ENCODE measurements at regions not wholly inside any gene's neighbourhood (a gene's known extent, or its start where the extent isn't known, plus 50 kb on each side); places are given as distances from the start of the nearest gene placed in this dataset.
"Not testable (repeated sequence)": the region's sequence is repeated elsewhere in the genome, so short reads cannot be mapped to it uniquely, and the experiment has no call there.

GRCh38 chr5:56638061-56638621 is 177.2 kb upstream of the MAP3K1 start:
- DNase-seq (ENCODE audit: extremely low read depth in 1 of 11, low read depth in 9 of 11, low spot score in 4 of 11) = peak in 9 of 11 donors; percentile 51 to 84 (median 69)

GRCh38 chr5:56637321-56637920 is 177.9 kb upstream of the MAP3K1 start:
- peak in 1 of 11 donors; percentile 39 for DNase-seq (ENCODE audit: extremely low read depth in 1 of 11, low read depth in 9 of 11, low spot score in 4 of 11)

DNA sequence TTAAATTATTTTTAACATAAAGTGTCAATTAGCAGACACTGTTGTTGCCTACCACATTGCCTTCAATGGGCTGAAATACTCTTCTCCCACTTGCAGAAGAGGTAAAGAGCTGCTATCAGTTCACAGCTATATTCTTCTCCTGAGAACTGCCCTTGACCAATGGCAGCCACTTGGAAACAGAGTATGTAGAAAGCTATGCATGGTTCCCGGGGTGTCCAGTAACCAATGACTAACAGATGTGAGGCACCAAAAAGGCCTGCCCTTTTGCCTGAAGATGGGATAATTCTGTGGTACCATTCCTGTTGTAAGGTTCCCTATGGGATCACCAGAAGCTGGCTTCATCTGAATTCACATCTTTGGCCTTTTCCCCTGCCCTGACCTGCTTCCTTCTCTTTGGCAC is 181.4 kb upstream of the MAP3K1 start:
- DNase-seq (ENCODE audit: extremely low read depth in 1 of 11, low read depth in 9 of 11, low spot score in 4 of 11) = no peak

DNA sequence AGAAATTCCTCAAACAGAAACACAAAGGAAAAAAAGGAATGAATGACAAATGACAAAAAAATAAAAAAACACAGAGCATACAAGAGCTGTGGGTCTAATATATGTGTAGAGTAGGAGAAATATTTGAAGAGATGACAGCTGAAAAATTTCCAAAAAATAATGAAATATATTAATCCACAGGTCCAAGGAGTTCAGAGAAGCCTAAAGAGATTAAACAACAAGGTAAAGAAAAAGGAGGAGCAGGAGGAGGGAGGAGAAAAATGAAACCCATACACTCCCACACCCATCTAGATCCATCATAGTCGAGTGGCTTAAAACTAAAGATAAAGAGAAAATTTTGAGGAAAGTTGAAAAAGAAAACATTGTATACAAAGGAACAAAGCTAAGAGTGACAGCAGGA is 182.4 kb upstream of the MAP3K1 start:
- no peak for DNase-seq (ENCODE audit: extremely low read depth in 1 of 11, low read depth in 9 of 11, low spot score in 4 of 11)

DNA sequence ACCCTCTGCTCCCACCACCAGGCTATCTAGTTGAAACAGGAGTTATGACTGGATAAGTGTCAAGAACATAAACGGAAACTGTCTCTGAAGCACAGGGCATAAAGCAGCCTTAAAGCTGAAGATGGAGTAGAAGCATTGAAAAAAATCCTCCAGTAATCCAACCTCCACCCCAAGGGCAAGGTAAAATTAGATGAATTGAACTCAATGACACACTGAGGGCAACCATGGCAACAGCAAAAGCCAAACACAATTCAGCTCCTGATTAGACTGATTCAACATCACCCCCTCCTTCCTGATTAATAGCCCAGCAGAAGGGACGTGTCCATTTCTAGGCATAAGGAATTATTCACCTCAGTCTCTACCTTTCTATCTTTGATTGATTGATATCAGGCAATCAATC is 183.2 kb upstream of the MAP3K1 start:
- no peak for DNase-seq (ENCODE audit: extremely low read depth in 1 of 11, low read depth in 9 of 11, low spot score in 4 of 11)

DNA sequence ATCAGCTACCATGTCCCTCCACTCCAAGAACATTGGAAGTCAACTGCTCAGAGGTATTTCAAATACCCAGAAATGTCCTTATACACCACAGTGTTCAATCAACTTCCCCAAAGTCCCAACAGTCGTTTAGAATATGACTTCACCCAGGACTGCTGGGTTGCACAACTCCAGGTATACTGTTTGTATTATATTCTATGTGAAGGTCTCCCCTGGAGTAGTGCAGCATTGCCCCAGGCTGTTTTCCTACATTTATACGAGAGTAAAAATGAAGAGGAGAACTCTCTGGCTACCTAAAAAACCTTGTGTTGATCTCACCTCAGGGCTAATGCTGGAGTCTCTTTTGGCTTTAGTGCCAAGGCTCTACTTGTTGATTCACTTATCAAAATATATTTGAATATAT is 183.6 kb upstream of the MAP3K1 start:
- DNase-seq (ENCODE audit: extremely low read depth in 1 of 11, low read depth in 9 of 11, low spot score in 4 of 11) = no peak

DNA sequence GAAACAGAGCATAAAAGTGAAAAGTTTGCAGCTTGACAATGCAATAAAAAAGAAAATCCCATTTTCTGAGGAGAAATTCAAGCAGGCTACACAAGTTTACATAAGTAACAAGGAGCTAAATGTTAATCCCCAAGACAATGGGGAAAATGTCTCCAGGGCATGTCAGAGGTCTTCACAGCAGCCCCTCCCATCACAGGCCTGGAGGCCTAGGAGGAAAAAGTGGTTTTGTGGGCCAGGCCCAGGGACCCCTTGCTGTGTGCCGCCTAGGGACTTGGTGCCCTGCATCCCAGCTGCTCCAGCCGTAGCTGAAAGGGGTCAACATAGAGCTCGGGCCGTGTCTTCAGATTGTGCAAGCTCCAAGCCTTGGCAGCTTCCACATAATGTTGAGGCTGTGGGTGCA is 186.7 kb upstream of the MAP3K1 start:
- DNase-seq (ENCODE audit: extremely low read depth in 1 of 11, low read depth in 9 of 11, low spot score in 4 of 11) = not testable (repeated sequence)

- peak in 5 of 11 donors; percentile 44 to 71 (median 63) for DNase-seq (ENCODE audit: extremely low read depth in 1 of 11, low read depth in 9 of 11, low spot score in 4 of 11)
Observed at GRCh38 chr5:56625541-56625940, 189.8 kb upstream of the MAP3K1 start.

DNA sequence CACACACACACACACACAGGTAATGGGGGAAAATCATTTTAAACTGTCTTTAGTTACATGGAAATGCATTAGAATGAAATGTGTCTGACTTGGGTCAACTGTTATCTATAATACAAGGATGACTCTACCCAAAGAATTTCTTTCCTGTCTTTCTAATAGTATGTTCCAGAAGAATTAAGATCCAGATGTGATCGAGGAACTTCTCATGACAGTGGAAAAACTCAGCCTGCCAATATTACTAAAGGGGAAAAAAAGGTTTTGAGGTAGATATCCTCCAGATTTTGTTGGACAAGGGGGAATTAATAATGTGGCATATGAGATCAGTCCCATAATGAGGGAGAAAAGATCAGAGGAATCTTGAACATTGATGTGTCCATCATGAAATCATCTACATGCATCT is 190.6 kb upstream of the MAP3K1 start:
- no peak for DNase-seq (ENCODE audit: extremely low read depth in 1 of 11, low read depth in 9 of 11, low spot score in 4 of 11)

DNA sequence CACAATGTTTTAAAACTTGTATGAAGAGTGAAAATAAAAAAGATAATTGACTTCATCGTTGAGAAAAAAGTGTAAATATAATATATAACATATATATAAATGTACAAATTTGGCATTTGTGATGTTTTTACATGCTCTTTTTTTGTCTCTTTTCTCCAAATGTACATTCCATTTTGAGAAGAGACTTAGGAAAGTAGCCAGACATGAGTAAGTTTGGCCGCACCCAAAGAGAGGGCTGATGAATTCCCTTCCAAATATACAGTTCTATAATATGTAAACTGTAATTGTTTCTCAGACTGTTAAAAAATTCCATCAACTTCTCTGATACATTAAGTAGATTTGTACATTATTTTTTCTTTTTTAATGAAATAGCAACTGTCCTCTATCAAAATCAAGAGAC is 193.2 kb upstream of the MAP3K1 start:
- DNase-seq (ENCODE audit: extremely low read depth in 1 of 11, low read depth in 9 of 11, low spot score in 4 of 11) = no peak

DNA sequence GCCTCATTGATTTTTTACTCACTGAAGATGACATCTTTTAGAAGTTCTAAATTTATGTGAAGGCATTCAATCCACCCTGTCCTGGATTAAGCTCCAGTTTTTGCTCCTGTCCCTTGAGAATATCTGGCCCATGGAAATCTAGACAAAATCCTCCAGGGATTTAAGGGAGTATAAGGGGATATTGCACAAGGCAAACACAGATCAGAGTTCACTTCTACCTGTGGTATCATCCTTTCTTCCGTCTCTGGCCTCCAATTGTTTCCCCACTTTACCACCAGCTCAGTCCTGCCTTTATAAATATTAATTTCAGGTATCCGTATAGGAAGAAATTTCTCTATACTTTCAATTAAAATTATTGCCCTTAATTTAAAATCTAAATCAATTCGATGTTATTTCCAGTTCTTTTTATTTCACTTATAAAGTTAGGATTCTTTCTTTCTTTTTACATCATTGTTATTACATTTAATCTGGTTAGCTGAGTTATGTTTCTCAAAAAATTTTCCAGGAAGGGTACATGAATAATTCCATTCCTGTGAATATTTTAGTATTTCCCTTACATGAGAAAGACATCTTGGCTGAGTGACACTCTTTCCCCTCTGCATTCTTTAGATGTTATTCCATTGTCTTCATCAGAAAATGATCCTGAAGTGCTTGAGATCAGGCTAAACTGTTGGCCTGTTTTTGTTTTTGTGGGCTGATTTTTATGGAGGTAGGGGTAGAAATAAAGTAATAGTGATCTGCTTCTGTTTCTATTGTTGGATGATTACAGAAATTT is 194.3 kb upstream of the MAP3K1 start:
- no peak for DNase-seq (ENCODE audit: extremely low read depth in 1 of 11, low read depth in 9 of 11, low spot score in 4 of 11)

DNA sequence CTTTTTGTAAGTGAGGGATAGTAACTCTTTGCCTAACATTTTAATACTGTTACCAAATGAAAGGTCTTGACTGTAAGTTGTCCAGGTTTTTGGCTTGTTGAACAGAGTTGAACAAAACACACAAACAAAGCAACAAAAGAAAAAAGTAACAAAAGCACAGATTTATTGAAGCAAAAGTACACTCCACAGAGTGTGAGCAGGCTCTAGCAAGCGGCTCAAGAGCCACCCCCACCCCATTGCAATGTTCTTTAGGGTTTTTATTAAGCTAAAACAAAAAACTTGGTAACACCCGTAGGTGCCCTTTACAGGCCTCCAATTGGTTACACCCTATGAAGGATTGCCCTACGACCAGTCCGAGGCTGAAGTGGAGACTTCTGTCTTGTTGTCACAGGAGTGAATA is 197.4 kb upstream of the MAP3K1 start:
- DNase-seq (ENCODE audit: extremely low read depth in 1 of 11, low read depth in 9 of 11, low spot score in 4 of 11) = no peak

DNA sequence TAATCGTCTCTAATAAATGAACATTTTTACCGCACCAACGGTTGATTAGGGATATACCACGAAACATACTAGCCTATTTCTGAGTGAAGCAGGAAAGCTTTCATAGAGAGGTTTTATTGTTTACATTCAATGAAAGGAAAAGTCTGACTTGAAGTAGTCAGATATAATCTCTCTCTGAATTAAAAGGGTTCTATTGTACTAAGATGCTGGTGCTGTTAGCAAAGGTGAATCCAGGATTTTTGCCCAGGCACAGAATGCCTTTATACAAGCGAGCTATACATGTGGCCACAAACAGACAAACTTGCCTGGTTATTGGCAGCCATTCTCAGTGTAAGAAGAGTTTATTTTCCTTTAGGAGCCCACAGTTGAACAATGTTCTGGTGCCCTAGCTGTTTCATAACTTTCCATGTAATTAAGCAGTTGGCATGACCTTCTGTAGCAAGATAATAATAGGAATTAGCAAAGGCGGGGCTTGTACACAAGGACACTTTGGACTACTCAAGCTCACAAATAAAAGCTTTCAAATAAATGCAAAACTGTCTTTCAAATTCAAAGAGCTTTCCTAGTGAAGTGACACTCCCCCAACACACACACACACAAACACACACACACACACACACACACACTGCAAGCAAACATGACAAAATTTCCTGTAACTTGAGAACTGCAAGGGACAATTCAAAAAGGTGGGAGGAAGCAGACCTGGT is 198.7 kb upstream of the MAP3K1 start:
- no peak for DNase-seq (ENCODE audit: extremely low read depth in 1 of 11, low read depth in 9 of 11, low spot score in 4 of 11)

- DNase-seq (ENCODE audit: extremely low read depth in 1 of 11, low read depth in 9 of 11, low spot score in 4 of 11) = peak in 5 of 11 donors; percentile 40 to 63 (median 56)
Observed at GRCh38 chr5:56615361-56616153, 199.8 kb upstream of the MAP3K1 start.

DNA sequence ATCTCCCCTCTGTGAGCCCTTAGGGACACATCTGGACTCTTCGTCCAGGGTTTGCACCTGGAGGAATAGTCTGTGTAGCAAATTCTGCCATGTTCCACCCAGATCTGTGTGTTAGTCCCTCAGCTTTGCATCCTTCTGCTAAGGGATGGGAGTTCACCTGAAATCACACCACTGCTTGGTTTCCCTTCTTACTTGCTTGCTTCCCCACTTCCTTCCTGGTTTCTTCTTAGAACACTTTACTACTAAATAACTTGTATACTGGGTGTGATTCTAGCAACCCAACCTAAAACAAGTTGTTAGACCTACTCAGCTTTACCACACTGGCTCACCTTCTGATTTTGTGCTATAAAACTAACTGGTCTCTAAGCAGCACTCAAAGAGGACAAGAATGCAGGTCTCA is 202.6 kb upstream of the MAP3K1 start:
- no peak for DNase-seq (ENCODE audit: extremely low read depth in 1 of 11, low read depth in 9 of 11, low spot score in 4 of 11)

DNA sequence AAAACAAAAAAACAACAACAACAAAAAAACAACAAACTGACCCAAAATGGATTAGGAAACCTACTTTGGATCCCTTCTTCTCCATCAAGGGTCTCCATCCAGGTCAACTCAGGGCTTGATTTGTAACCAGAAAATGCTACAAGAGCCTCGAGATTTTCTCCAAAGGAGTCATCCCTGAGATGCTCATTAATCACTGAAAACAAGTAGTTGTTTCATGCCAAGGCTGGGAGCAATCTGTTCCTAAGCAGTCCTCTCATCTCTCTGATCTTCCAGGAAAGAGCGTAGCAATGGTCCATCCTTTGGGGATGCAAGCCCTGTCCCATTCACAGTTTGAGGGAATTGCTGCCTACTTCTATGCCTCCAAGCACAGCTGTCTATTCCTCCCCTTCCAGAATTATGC is 203.0 kb upstream of the MAP3K1 start:
- DNase-seq (ENCODE audit: extremely low read depth in 1 of 11, low read depth in 9 of 11, low spot score in 4 of 11) = no peak

GRCh38 chr5:56610093-56610698 is 205.2 kb upstream of the MAP3K1 start:
- no peak for DNase-seq (ENCODE audit: extremely low read depth in 1 of 11, low read depth in 9 of 11, low spot score in 4 of 11)

- DNase-seq (ENCODE audit: extremely low read depth in 1 of 11, low read depth in 9 of 11, low spot score in 4 of 11) = no peak
Observed at GRCh38 chr5:56608217-56608925, 207.0 kb upstream of the MAP3K1 start.
